Skin epidermis (tissue), 12 donors: ENCODE measurements at regions not wholly inside any gene's neighbourhood (a gene's known extent, or its start where the extent isn't known, plus 50 kb on each side); places are given as distances from the start of the nearest gene placed in this dataset.

Source experiments
- H3K27ac ChIP-seq, 21 experiments: fragments of 200-600 bp; sonication (generic) in 11 of 21; one replicate each; pipeline ENCODE4 v1.5.0; 2020; ENCODE audit warnings: mild to moderate bottlenecking in 3 of 21, inconsistent platforms in 2 of 21, moderate library complexity in 2 of 21
- H3K4me3 ChIP-seq, 7 experiments: fragments of 200-600 bp; sonication (generic) in 2 of 7; one replicate each; pipeline ENCODE4 v1.5.0; 2020; ENCODE audit warnings: inconsistent platforms in 2 of 7, mild to moderate bottlenecking in 2 of 7, moderate library complexity in 1 of 7

GRCh38 chr6:56407883-56408410 is 160.6 kb upstream of the COL21A1 start:
- no peak overlapping the region for H3K4me3 ChIP-seq

GRCh38 chr6:56406276-56407269 is 159.2 kb upstream of the COL21A1 start:
- H3K27ac ChIP-seq: no peak overlapping the region
- no peak overlapping the region for H3K4me3 ChIP-seq

More at GRCh38 chr6:56407883-56408410, 160.6 kb upstream of the COL21A1 start:
- no peak overlapping the region for H3K27ac ChIP-seq

GRCh38 chr6:56404599-56404998 is 157.2 kb upstream of the COL21A1 start:
- no peak overlapping the region for H3K27ac ChIP-seq
- no peak overlapping the region for H3K4me3 ChIP-seq

GRCh38 chr6:56403745-56404144 is 156.4 kb upstream of the COL21A1 start:
- H3K4me3 ChIP-seq: no peak overlapping the region
- H3K27ac ChIP-seq: peak overlapping the region in 2 of 21 experiments; percentile 8 to 27

- Histone ChIP-seq H3K27ac (no peak overlapping the region), H3K4me3 (no peak overlapping the region)
These were observed 154.2 kb upstream of the COL21A1 start for GRCh38 chr6:56401477-56402070.

- H3K4me3 ChIP-seq: no peak overlapping the region
- H3K27ac ChIP-seq: no peak overlapping the region
These were observed 152.9 kb upstream of the COL21A1 start for GRCh38 chr6:56400273-56400672.

- no peak overlapping the region for H3K27ac ChIP-seq
- no peak overlapping the region for H3K4me3 ChIP-seq
These were observed 152.4 kb upstream of the COL21A1 start for GRCh38 chr6:56399672-56400263.

GRCh38 chr6:56399250-56399671 is 151.9 kb upstream of the COL21A1 start:
- no peak overlapping the region for H3K4me3 ChIP-seq
- no peak overlapping the region for H3K27ac ChIP-seq

GRCh38 chr6:56396435-56396834 is 149.1 kb upstream of the COL21A1 start:
- H3K4me3 ChIP-seq: no peak overlapping the region
- no peak overlapping the region for H3K27ac ChIP-seq

- Histone ChIP-seq H3K27ac (no peak overlapping the region), H3K4me3 (no peak overlapping the region)
These were observed 146.5 kb upstream of the COL21A1 start for GRCh38 chr6:56393615-56394612.

- Histone ChIP-seq H3K4me3 (no peak overlapping the region), H3K27ac (no peak overlapping the region)
These were observed 141.0 kb upstream of the COL21A1 start for GRCh38 chr6:56388415-56388755.

- H3K27ac ChIP-seq: no peak overlapping the region
- H3K4me3 ChIP-seq: no peak overlapping the region
These were observed 140.4 kb upstream of the COL21A1 start for GRCh38 chr6:56387621-56388414.

- no peak overlapping the region for H3K27ac ChIP-seq
These were observed 139.3 kb upstream of the COL21A1 start for GRCh38 chr6:56386717-56387116.

GRCh38 chr6:56385981-56386593 is 138.7 kb upstream of the COL21A1 start:
- Histone ChIP-seq H3K27ac (no peak overlapping the region), H3K4me3 (no peak overlapping the region)

More at GRCh38 chr6:56386717-56387116, 139.3 kb upstream of the COL21A1 start:
- no peak overlapping the region for H3K4me3 ChIP-seq

GRCh38 chr6:56383160-56383559 is 135.8 kb upstream of the COL21A1 start:
- H3K27ac ChIP-seq: peak overlapping the region in 1 of 21 experiments; percentile 32
- no peak overlapping the region for H3K4me3 ChIP-seq

- Histone ChIP-seq H3K4me3 (no peak overlapping the region), H3K27ac (peak overlapping the region in 2 of 21 experiments; percentile 32 to 47)
These were observed 135.1 kb upstream of the COL21A1 start for GRCh38 chr6:56382416-56382940.

GRCh38 chr6:56381801-56382251 is 134.4 kb upstream of the COL21A1 start:
- Histone ChIP-seq H3K4me3 (no peak overlapping the region), H3K27ac (no peak overlapping the region)

- no peak overlapping the region for H3K4me3 ChIP-seq
- H3K27ac ChIP-seq: no peak overlapping the region
These were observed 133.1 kb upstream of the COL21A1 start for GRCh38 chr6:56380476-56380875.
